Fibroblast of peridontal ligament (primary cell): ENCODE measurements at regions not wholly inside any gene's neighbourhood (a gene's known extent, or its start where the extent isn't known, plus 50 kb on each side); places are given as distances from the start of the nearest gene placed in this dataset.
"Not testable (repeated sequence)": the region's sequence is repeated elsewhere in the genome, so short reads cannot be mapped to it uniquely, and the experiment has no call there.

ENCODE experiments used
- DNase-seq: peaks from one replicate; pipeline ENCODE4 v3.0.0-alpha.2; 2010; ENCODE audit errors: extremely low read depth

DNA sequence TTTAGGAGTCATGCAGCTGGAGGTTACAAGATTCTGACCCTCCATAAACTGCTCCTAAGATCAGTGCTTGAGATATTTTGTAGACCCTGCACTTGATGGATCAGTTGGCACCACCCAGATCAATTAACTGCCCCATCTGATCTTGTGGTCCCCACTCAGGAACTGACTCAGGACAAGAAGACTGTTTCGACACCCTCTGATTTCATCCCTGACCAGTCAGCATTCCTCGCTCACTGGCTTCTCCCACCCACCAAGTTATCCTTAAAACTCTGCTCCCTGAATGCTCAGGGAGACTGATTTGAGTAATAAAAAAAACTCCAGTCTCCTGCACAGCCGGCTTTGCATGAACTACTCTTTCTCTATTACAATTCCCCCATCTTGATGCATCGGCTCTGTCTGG, 360.2 kb downstream of the GALC start:
- no peak for DNase-seq

DNA sequence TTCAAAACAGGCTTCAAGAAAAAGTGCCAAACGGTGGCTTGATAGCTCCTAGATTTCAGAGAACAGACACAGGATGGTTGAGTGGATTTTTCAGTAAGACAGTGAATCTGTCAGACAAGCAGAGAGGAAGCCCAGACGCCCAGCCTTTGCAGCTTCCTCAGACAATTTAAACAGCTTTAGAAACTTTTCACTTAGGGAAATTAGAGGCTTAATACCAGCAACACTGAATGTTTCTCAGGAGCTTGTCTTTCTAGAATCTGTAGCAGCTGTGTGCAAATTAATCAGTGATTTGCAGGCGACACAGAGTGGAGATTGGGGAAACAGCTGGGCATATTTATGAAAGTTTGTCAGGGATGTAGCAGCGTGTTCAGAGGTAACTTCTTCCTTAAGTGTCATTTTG, 362.1 kb downstream of the GALC start:
- no peak for DNase-seq

DNA sequence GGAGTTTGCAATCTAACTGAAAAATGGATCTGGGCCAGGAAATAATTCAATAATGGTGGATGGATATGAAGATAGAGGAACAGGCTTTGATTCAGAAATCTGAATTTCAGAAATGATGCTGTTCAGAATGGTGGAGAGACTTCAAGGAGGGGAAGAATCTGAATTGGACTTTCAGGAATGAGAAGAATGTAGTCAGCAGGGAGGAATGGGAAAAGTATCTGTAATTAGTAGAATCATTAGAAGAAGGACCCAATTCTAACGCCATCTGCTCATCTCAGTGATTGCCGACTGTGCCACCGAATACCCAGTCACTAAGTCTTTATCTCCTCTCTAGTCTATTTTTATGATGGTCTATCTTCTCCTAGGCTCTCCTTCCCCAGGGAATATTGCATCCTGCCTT, 363.2 kb downstream of the GALC start:
- DNase-seq, result no peak

DNA sequence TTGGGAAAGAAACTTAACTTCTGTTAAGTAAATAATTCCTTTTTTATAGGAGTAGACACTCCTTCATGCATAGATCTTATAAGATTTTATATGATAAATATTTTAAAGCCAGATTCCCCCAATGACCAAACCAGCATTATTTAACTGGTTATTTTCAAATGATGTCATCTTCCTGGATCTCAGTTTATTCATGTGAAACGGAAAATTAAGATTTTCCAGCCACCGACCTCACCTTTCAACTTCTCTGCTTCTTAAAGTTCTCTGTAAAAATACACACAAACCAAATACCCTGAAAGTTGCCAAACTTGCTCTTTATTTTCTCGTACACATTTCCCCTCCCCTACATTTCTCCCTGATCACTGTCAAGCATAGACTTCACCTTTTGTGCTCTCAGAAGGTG, 364.2 kb downstream of the GALC start:
- no peak for DNase-seq

DNA sequence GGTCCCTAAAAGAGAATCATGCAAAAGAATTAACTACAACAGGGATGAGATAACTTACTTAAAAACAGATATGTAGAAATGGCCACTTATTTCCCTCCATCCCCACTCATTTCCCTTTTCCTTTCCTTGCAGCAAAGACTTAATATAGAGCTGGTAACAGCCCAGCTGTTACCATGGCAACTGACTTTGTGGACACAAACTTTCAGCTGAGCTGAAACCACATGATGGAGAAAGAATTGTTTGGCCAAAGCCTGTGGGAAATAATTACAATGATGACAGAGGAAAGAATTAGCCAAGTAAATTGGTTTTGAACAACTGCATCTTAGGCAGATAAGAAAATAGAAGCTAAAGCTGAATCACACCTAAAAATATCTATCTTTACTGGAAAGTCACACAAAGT, 364.9 kb downstream of the GALC start:
- DNase-seq, result peak; percentile 66

DNA sequence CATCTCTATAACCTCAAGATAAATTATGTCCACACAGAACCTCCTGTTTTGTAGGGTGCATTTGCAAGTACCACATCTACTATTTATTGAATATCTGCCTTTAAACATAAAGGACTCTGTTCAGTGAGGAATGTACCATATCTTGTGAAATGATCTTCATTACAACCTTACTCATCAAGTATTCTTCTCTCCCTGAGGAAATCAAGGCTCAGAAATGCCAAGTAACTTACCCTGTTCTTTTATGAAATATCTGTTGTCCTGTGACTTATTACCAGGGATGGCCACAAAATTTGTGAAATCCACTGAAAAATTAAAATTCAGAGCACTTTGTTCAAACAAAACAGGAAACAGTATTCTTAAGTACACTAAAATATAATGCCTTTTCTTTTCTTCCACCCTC, 366.7 kb downstream of the GALC start:
- DNase-seq, result peak; percentile 21

DNA sequence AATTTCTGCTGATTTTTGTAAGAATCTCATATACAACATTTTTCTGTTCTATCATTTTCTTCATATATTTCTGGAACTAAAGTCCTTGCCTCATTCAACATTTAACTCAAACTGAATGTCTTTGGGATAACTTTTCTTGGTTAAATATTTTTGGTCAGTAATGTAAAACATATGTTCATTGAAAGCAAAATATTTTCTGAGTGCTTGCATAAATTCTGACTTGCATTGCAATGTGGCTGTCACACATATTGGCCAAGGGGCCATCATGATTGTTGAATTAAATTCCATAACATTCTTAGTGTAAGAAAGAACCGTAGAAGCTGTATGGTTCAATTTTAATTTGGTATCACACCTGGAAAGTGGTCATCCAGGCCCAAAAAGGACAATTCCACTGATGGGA, 369.4 kb downstream of the GALC start:
- peak; percentile 15 for DNase-seq

DNA sequence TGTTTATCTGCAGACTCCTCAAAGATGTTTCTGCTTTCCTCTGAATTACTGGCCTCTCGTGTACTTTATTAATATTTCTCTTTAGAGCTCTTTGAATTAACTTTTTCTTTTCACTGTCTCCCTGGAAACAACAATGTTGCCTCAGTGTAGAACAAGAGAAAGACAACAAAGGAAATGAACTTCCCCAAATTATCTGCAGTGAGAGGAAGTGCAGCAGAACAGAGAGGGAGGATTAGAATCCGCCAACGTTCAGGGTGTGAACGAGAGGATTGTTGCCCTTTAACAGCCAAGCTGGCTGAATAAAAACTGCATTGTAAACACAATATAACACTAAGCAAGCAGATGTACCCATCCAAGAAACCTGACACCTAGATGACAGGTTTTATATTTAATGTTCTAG, 375.9 kb downstream of the GALC start:
- DNase-seq, result no peak

DNA sequence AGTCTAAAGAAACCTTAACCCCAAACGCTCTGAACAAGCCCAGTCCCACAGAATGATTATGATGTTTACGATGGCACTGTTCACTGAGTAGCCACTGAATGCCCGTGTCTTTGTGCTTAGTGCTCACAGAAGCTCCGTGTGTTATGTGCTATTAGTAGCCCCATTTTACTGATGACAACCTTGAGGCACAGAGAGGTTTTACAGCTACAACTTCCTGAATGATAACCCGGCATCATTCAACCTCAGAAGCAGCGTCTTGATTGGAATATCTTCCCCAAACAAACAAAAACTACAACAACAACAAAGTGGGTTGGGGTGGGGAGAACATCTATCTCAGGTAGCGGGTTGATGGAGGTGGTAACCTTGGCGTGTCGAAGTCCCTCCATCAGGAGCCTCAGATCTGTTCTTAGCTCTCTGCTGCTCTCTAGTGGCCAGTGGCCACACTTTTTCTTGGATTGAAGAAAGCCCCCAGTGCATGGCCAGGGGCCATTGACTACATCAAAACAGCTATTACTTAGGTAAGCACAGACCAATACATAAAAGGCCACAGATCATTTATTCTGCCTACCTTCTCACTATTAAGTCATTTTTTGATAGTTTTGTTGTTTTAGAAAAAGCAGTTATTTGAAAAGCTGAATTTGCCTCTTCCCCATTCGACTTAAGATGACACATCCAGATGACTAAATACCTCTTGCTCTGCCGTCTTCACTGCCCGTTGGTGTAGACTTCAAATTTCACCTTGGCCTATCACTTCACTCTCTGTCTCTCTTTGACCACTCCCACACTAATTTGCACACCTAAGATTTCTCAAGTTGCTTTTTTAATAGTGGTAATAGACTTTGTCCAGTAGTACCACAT, 376.9 kb downstream of the GALC start:
- DNase-seq, result peak; percentile 32

DNA sequence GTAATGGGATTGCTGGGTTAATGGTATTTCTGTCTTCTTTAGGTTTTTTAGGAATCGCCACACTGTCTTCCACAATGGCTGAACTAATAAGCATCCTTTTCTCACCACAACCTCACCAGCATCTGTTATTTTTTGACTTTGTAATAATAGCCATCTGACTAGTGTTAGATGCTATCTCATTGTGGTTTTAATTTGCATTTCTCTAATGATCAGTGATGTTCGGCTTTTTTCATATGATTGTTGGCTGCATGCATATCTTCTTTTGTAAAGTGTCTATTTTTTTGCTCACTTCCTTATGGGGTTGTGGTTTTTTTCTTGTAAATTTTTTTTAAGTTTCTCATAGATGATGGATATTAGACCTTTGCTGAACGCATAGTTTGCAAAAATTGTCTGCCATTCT, 377.9 kb downstream of the GALC start:
- DNase-seq, result no peak

DNA sequence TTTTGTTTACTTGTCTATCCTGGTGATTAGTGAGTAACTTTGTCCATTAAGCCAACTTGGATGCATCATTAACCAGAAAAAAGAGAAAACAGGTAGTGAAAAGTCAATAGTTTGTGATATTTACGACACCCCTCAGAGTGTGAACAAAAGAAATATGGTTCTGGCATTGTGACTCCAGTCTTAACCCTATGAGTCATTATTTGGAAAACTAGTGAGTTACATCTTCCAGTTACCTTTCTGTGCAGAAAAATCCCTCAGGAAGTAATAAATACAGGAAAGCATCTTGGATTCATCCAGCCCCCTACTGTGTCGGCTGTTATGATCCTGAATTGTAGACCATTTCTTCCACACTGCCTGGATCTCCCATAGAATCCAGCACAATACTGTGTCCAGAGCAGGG, 379.1 kb downstream of the GALC start:
- DNase-seq, result no peak

DNA sequence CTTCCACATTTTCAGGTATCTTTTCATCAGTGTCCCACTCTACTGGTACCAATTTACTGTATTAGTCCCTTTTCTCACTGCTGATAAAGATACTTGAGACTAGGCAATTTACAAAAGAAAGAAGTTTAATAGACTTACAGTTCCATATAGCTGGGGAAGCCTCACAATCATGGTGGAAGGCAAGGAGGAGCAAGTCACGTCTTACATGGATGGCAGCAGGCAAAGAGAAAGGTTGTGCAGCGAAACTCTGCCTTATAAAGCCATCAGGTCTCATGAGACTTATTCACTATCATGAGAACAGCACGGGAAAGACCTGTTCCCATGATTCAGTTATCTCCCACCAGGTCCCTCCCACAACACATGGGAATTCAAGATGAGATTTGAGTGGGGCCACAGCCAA, 385.9 kb downstream of the GALC start:
- DNase-seq, result not testable (repeated sequence)

DNA sequence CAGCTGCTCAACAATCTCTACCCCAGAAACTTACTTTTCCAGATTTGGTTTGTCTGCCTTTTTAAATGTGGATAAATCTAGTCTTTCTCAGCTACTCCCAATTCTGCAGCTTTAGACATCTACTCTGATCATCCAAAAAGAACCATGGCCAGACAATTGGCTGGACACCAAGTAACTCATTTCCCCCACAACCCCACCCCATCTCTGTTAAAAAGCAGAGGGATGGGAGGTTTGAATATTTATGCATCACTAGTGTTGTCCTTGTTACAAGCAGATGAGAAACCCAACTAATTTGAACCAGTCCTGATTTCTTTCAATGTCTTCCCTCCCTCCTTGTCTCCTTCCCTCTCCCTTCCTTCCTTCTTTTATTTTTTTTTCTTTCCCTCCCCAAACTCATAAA, 391.9 kb downstream of the GALC start:
- no peak for DNase-seq

DNA sequence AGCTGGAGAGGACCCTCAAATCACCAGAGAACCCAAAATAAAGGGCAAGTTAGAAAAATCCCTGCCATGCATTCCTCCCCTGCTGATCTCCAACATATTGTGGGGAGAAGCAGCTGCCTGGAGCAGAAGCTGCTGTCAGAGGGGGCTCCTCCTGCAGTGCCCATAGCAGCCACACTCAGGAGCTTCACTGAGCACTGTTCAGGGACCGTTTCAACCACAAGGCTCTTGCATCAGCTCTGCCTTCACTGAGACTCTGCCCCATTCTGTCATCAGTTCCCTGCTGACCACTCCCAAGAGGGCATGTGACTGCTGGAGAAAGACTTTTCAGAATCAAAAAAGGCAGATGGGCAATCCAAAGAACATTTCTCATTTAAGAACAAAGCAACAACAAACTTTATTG, 392.7 kb downstream of the GALC start:
- no peak for DNase-seq

DNA sequence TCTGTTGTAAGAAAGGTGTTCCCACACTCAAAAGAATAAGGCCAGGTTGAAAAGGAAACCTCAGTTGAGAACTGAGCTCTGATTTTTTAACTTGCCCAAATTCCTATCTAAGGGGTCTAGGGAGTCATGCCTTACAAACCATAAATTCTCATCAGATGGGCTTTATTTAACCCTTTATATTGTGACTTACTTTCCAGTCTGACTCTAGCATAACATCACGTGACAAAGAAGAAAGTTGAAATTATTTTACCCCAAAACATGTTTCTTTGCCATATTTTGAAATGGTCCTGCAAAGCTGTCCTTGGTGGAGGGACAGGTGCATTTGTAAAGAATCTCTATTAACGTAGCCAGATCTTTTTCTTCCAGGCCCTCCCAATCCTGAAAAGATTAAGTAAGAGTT, 411.7 kb downstream of the GALC start:
- no peak for DNase-seq

DNA sequence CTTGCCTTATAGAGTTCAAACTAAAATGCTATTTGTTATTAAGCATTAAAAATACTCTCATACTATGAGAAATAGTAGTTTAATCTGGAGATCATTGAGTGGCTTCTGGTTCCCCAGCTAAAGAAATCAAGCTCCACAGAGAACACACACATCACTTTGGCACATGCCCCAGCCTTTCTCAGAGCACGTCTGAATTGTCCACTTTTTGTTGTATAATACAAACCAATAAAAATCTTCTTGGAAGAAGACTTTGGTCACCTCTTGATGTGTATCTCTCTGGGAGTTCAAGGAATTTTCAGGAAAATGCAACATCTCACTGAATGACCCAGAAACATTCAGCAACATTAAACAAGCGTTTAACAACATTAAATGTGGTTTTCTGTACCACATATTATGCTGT, 413.9 kb downstream of the GALC start:
- no peak for DNase-seq

DNA sequence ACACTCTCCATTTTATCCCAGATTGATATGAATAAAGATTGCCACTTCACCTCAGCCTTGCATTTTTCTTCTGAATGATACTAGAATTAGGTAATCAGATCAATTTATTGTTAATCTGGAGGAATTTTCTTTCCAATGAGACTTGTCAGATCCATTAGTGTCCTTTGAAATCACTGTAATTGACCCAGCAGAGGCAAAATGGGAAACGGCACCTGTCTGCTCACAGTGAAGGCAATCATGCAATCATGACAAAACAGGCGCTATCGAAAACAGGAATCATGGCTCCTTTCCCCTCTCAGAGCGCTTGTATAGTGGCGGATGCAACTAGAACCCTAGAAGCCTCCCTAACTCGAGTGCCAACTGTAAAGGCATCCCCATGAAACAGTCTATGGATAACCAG, 417.6 kb downstream of the GALC start:
- no peak for DNase-seq

DNA sequence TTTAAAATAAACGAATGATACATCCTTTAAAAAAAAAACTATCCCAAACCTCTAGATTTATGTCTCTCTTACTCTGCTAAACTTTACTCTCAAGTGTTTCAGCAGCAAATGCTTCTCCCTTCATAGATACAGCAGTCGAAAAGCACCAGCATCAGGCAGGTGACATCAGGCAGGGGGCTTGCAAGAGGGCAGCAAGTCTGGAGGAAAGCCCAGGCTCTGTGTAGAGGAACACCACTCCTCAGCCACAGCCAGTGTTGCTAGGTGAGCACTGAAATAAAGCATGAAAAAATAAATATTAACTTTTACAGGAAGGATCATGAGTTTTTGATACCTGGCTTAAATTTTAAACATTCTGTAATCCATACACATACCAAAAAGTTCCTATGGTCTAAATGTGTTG, 419.4 kb downstream of the GALC start:
- no peak for DNase-seq

DNA sequence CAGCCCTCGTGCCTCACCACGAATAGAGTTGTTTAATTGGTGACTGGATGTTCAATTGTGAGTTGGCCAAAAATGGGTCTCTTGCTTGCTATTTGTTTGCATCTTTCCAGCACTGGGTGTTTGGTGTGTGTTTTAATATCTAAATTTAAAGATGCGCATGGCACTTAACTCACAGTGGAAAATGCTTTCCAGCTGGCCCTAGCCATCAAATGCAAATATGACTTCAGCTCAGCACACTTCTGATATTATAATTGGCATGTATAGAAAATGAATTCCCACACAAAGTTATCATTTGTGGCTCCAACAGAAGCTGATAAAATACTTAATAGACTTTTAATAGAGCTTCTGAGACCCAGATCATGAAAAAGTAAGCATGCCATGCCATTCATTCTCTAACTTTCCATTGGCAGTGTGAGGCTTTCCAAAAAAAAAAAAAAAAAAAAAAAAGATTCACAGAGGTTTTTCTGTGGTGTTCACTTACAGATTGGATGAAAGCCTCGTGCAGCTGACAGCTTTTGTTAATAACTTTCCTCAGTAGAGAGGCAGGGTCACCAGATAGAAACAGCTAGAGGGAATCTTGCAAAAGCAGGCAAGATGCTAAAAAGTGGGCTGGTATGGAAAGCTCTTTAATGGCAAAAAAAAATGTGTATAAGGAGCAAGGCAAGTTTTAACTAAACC, 425.2 kb downstream of the GALC start:
- DNase-seq, result no peak

DNA sequence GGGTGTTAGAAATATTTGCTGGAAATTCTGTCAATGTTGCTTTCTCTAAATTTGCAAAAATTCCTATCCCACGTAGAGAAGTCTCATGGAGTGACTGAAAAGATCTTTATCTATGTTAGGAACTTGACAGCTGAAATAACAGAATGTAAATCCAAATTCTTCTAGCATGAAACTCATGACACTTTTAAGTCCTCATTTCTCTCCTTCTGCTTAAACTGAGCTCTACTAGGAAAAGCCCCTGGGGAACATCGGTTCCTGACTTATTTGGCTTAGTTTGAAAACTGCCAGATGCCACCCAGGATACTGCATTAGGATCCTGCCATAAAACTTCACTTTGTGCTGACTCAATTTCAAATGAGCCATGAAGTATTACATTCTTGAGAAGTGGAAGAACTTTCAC, 426.0 kb downstream of the GALC start:
- DNase-seq, result no peak

DNA sequence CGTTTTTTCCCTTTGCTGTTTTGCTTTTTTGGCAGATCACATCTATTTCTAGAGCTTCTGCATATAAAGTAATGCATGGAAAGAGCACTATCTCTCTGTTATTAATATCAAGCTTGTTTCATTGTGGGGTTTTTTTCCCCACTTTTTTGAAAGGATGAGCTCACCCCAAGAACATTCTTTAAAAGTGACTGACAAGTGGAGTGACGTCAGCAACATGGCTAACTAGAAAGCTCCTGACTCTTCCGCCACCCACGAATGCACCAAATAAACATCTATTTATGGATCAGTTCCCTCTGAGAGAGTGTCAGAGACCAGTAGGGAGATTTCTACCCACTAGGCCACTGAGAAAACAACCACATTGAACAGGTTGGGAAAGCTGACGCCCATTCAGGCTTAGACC, 445.4 kb downstream of the GALC start:
- no peak for DNase-seq

DNA sequence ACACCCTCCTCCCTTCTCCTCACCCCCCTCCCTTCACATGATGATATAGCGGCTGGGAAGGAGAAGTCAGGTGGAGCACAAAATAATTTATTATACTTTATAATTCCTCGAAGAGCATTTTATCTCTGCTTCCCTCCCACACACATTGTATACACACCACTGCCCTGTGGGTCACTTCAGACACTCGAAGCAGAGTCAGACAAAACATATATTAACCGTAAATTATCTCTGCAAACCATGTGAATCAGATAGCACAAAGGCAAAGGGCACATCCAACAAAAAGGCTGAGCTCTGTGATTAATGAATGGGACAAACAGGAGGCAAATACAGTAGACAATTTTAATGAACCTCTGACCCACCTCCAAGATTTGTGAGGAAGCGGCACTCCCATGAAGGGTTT, 450.7 kb downstream of the GALC start:
- no peak for DNase-seq

DNA sequence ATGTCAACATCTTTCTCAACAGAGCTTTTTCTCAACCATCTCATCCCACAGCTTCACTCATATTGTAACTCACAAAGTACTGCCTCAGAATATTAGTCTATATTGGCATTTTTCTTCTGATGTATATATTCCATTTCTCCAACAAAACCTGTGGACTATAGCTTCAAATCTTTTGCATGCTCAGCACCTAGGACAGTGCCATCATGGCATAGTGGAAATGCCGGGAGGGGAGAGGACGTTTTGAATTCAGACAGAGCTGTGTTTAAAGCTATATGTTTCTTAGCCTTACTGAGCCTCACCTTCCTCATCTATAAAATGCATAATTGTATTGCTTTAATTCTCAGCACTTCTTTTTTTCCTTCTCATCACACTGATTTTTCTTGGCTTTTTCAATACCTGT, 452.6 kb downstream of the GALC start:
- DNase-seq, result no peak

DNA sequence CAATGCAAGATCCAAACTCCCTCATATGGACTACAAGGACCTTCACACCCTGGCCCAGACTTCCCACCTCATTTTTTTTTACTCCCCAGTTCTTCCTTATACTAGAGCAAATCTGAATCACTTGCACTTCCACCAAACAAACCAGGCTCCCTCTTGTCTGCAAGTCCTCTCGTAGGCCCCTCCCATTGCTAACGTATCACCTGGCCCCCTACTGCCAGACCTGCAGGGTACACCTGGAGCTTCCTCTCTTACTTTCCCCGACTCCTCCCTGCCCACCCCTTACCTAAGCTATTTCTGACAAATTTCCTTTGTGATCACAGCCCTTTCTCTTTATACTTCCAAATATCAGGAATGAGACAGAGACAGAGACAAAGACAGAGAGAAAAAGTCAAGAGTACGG, 463.9 kb downstream of the GALC start:
- no peak for DNase-seq
